ENCODE measurements at regions not wholly inside any gene's neighbourhood (a gene's known extent, or its start where the extent isn't known, plus 50 kb on each side); places are given as distances from the start of the nearest gene placed in this dataset.

DNA sequence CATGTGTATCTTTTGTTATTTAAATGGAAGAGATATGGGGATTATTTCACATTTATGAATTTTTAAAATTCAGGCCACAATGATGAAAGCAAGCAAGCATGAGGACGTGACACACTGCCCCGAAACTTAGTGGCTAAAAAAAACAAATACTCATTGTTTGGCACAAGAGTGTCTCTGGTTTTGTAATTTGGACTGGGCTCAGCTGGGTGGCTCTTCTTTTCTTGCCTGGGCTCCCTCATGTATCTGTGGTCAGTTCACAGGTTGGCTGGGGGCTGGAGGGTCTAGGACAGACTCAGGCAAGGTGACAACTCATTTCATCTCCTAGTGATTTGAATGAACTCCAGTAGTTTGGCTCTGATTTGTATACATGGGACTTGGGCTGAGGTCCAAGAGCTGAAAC is 238.4 kb upstream of the PRKX start:
- TF ChIP-seq CTCF (IDR thresholded peaks at IDR 0.05) (no peak), POLR2A (IDR thresholded peaks at IDR 0.05) (no peak)

Data from Peyer's patch (tissue), 4 donors.